T1000 (cell line): ENCODE measurements at regions not wholly inside any gene's neighbourhood (a gene's known extent, or its start where the extent isn't known, plus 50 kb on each side); places are given as distances from the start of the nearest gene placed in this dataset.
A peak's percentile ranks its signal among the peaks of the same experiment; 100 is the strongest.

Source experiments
- DNase-seq: peaks from one replicate; lab custom pipeline; 2025; ENCODE audit warnings: mixed read lengths; lab: John Stamatoyannopoulos, UW

DNA sequence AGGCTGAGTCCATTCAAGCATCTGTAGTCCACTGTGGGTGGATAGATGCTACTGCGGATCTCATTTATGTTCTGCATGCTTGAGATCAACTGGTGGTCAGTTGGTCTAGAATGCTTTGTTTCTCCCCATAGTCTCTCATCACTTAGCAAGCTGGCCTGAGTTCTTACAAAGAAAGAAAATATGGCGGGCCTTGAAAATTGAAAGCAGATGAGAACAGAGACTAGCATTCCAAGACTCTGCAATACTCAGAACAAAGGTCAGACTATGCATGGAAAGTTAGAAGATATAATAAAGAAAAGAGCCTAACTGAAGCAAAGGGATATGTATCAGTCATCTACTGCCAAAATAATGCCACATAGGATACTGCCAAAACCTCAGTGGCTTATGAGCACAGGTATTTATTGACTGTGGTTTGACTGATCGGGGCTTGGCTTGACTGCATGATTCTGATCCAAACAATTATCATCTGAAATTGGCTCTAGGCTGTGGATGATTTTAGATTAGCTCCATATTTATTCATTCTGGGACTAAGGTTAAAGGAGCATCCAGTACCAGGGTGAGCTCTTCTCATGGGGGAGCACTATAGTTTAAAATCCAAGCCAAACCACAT is 258.9 kb downstream of the TAF11L14 start:
- no peak for DNase-seq

- no peak for DNase-seq
These were observed 261.2 kb downstream of the TAF11L14 start for GRCh38 chr5:17895288-17896033.

DNA sequence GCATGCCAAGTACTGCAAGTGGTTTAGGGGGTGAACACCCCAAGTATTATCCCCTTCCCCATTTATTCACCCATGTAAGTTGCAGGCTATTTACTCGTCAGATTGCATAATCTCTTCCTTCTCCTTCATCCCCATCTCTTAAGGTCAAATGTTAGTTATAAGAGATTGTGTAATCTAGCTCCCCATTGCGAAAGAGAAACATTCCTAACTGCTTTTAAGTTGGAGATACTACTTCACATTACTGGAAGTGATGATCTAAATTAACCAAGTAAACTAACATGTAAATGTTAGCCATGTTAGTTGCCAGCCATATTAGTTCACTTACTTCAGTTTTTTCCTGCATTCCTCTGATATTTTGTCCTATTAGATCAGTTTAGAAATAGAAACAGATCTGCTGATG is 262.3 kb downstream of the TAF11L14 start:
- no peak for DNase-seq

DNA sequence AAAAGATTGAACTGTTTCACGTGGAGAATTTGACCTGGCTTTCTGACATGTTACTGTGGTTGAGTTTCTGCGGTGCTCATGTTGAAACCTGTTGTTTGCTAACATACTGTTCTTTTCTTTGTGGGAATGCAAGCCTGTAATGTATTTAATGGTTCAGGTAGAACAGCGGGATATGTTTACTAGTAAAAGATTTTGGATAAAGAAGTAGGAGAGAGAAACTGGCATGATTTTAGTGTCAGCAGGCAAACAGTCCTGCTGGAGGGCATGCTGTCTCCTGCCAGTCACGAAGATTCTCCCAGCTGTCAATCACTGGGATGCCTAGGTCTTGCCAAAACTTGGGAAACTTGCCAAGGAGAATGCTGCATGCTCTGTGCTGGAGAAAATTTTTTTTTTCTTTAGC is 263.5 kb downstream of the TAF11L14 start:
- DNase-seq = no peak

DNA sequence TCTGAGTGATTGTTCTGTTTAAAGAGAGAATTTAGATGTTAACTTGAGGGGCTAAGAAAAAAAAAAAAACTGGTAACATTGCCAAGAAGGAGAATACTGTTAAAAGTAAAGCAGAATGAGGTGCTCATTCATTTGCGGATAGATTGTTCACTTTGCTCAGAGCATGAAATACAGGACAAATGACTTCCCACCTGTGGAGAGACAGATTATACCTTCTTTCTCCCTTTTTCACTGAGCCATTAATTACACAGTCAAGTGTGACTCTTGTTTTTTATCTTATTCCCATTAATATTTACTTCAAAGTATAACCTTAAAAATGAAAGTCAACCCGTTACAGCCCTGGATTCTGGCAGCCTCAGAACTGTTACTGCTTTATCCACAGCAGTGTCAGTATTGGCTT is 264.5 kb downstream of the TAF11L14 start:
- no peak for DNase-seq

- DNase-seq = no peak
These were observed 272.8 kb downstream of the TAF11L14 start for GRCh38 chr5:17907094-17907493.

DNA sequence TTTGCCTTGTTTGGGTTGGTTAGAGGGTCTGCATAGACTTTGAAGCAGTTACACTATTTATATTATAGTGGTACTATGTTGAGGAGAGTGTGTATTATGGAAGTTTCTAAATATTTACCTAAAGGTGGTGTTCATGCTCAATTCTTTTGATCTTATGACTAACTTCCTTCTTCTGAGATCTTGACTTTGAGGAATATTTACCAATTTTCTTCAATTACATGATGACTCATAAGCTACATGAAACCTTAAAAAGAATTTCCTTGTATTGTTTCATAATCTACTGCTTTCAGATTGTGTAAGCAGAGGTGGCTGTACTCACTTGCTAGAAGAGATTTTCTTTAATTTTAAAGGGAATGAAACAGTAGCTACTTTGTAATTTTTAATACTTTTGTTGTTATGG is 276.1 kb downstream of the TAF11L14 start:
- no peak for DNase-seq

DNA sequence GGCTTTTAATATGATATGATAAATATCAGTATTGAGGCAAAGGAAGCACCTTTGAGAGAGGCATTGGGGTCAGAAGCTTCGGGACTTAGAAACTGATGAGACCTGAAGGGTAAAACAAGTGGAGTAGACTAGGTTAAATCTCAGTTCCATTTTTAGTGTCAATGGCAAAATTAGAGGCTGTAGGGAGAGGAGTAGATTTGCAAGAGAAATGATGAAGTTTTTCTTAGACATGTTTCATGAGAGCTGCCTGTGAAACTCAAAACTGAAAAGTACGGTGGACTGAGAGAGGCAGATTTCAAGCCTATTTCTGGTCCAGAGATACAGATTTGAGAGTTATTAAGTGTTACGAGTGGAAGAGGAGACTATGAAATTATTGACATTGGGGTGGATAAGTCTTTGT is 278.5 kb downstream of the TAF11L14 start:
- no peak for DNase-seq

GRCh38 chr5:17916446-17916845 is 282.2 kb downstream of the TAF11L14 start:
- no peak for DNase-seq

DNA sequence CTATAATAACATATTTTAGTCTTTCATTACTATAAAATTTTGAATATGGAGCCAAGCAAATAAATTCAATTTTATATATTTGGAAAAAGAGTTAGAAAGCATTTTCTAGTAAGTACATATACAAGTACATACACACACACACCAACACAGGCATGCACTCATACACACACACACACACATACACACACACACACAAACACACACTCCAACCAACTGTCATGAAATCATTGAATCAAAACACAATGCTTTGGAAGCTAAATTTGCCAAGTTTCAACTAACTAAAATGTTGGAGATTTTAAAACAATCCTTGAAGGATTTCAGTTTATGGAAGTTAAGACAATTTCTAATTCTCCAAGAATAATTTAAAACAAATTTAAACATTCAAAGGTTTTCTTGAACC is 283.2 kb downstream of the TAF11L14 start:
- DNase-seq = no peak

- no peak for DNase-seq
These were observed 284.3 kb downstream of the TAF11L14 start for GRCh38 chr5:17918373-17919104.

- DNase-seq = no peak
These were observed 291.0 kb downstream of the TAF11L14 start for GRCh38 chr5:17925276-17925675.

- DNase-seq = no peak
These were observed 294.3 kb downstream of the TAF11L14 start for GRCh38 chr5:17928581-17928981.

DNA sequence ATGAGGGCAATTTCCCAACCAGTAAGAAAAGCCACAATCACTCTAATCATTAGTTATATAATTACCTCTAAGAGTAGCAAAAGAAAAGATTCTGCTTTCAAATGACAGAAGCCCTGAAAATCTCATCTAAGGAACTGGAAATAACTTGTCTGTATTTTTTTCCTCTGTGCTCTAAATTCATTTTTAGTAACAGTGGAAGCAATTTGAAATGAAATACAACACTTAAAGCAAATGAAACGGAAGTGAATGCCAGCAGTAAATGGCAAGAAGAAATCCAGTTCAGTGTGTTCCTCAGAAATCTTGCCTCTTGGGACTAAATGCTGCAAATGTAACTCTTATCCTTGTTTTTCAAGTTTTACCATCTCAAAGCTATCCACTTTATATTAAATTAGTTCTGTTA is 294.9 kb downstream of the TAF11L14 start:
- DNase-seq = no peak

DNA sequence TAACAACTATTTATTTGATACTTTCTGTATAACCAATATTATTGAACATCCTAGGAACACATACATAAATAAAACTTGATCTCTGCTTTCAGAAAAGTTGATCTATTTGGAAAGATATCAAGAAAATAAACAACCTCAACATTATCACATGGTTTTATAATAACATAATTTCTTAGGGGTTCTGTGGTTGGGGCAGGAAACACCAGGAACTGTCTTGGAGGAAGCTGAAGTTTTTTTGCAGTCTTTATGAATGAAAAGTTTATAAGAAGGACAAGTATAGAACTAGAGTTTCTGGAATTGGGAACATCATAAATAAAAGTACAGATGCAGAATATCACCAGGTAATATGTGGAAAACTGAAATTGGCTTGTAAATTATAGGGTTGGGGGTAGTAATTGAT is 296.1 kb downstream of the TAF11L14 start:
- DNase-seq = no peak

GRCh38 chr5:17944046-17944445 is 309.8 kb downstream of the TAF11L14 start:
- no peak for DNase-seq

DNA sequence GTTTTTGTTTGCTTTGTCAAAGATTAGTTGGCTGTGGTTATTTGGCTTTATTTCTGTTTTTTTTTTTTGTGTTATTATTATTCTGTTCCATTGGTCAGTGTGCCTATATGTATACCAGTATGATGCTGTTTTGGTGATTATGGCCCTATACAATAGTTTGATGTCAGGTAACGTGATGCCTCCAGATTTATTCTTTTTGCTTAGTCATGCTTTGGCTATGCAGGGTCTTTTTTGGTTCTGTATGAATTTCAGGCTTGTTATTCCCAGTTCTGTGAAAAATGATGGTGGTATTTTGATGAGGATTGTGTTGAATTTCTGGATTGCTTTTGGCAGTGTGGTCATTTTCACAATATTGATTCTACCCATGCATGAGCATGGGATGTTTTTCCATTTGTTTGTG is 312.8 kb downstream of the TAF11L14 start:
- no peak for DNase-seq

GRCh38 chr5:17951392-17952169 is 317.3 kb downstream of the TAF11L14 start:
- DNase-seq = no peak

GRCh38 chr5:17952231-17952630 is 318.0 kb downstream of the TAF11L14 start:
- DNase-seq = no peak

- no peak for DNase-seq
These were observed 329.8 kb downstream of the TAF11L14 start for GRCh38 chr5:17964067-17964466.

DNA sequence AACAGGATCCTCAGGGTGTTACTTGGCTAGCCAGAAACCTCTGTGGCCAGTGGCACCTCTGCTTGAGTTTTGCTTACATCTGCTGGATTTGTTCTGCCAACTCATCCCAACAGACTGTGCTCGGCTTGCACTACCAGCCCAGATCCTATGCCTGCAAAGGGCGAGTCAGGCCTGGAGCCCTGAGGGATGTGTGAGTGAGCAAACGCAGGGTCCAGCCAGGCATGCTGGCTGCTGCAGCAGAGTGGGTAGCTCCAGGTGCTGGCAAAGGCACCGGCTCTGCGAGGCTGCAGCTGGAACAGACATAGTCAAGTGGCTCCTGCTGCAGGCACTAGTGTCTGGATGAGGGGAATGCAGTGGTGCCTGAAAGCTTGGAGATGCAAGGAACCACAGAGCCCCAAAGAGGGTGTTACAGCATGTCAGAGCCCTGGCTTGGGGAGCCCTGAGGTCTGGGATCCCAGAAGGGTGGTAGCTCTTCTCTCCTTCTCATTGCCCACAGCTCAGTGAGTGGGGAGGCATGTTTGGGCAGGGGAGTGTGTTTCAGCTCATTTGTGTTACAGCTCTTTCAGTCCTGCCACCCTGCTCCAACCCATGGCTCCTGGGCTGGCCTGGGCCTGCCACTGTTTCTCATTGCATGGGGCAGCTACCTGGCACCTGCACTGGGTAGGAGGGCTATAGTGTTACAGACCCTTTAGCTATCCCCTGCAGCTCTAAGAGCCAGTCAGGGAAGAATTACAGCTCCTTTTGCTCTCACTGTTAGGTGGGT is 332.6 kb downstream of the TAF11L14 start:
- peak; percentile 12 for DNase-seq

- no peak for DNase-seq
These were observed 342.1 kb downstream of the TAF11L14 start for GRCh38 chr5:17976404-17976803.
